HG02938 (cell line): ENCODE measurements at regions not wholly inside any gene's neighbourhood (a gene's known extent, or its start where the extent isn't known, plus 50 kb on each side); places are given as distances from the start of the nearest gene placed in this dataset.
"Not testable (repeated sequence)": the region's sequence is repeated elsewhere in the genome, so short reads cannot be mapped to it uniquely, and the experiment has no call there.

Experiments
- ATAC-seq: cut with Tn5 transposase; IDR thresholded peaks from one replicate; pipeline ENCODE4 v1.9.1; 2021; ENCODE audit warnings: mild to moderate bottlenecking, moderate library complexity; ENCODE audit not compliant: unreplicated experiment

DNA sequence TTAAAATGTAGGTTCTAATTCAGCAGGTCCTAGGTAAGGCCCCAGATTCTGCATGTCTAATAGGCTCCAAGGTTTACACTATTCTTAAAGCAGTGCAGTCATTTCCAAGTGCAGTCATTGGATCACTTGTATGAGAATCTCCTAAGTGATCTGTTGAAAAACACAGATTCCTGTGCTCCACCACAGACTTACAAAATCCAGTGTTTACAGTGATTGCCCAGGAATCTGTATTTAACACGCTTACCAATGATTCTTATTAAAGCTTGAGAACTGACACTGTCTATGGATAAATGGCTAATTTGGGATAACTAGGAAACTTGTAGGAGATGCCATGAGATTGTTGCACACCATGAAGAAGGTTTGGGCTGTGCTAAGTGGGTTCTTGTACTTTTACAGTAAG, 104.6 kb upstream of the PLEKHG1 start:
- ATAC-seq, result no peak

- ATAC-seq, result no peak
Observed at GRCh38 chr6:150496629-150497028, 103.1 kb upstream of the PLEKHG1 start.

- ATAC-seq, result no peak
Observed at GRCh38 chr6:150499882-150500312, 99.8 kb upstream of the PLEKHG1 start.

DNA sequence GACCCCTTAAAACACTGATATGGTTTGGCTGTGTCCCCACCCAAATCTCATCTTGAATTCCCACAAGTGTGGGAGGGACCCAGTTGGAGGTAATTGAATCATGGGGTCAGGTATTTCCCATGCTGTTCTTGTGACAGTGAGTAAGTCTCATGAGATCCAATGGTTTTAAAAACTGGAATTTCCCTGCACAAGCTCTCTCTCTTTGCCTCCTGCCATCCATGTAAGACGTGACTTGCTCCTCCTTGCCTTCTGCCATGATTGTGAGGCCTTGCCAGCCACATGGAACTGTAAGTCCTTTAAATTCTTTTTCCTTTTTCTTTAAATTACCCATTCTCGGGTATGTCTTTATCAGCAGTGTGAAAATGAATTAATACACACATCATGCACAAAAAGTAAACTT, 99.1 kb upstream of the PLEKHG1 start:
- ATAC-seq, result not testable (repeated sequence)

DNA sequence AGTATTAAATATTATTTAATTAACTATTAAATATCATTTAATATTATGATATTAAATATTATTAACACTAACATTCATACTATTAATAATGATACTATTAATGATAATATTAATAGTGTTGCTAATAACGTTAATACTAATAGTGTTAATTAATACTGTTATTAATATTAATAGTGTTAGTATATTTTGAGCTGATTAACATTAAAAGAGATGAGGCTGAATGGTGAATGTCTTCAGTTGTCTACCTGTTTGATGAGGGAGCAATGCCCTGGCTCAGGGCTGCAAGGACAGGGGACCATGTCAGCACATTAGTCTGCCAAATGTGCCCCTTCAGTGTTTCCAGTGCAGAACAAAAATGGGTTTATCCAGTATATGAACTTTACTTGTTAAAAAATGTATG, 96.6 kb upstream of the PLEKHG1 start:
- no peak for ATAC-seq

- no peak for ATAC-seq
Observed at GRCh38 chr6:150503586-150504339, 95.9 kb upstream of the PLEKHG1 start.

DNA sequence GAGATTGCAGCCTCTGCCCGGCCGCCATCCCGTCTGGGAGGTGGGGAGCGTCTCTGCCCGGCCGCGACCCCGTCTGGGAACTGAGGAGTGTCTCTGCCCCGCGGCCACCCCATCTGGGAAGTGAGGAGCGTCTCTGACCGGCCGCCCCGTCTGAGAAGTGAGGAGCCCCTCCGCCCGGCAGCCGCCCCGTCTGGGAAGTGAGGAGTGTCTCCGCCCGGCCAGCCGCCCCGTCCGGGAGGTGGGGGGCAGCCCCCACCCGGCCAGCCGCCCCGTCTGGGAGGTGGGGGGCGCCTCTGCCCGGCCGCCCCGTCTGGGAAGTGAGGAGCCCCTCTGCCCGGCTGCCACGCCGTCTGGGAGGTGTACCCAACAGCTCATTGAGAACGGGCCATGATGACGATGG, 92.3 kb upstream of the PLEKHG1 start:
- not testable (repeated sequence) for ATAC-seq

DNA sequence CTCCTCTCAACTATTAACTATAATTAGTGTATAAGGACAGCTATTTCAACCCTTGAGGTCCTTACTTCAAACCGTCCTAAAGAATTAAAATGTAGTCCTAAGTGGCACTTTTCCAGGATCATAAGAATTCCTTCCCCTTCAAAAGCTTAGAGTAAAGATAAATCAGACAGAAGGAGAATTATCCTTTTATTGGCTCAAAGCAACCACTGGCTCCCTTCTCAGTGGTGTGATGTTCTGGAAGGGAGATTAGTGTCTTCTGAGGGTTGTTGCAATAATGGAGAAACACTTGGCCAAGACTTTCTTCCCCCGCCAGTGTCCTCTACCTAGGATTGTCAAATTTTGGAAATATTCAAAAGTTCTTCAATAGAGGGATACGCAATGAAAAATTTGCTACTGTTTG, 89.1 kb upstream of the PLEKHG1 start:
- no peak for ATAC-seq

DNA sequence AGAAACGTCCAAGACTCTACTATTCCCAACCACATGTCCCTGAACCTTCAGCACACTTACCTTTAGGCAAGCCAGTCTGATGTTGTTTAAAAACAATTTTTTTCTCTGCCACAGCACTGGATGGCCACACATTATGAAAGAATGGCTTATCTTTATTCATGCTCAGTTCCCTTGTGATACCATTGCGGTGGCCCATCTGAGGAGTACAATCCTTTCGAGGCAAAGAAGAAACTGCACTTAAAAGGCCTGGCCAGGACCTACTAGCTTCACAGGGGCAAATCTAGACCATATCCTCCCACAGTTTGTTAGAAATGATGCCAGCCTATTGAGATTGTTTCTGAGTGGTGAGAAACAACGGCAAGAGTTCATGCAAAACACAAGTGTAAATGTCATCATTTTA, 88.4 kb upstream of the PLEKHG1 start:
- peak; percentile 72 for ATAC-seq

- no peak for ATAC-seq
Observed at GRCh38 chr6:150514806-150515380, 84.8 kb upstream of the PLEKHG1 start.

GRCh38 chr6:150516199-150516598, 83.5 kb upstream of the PLEKHG1 start:
- no peak for ATAC-seq

DNA sequence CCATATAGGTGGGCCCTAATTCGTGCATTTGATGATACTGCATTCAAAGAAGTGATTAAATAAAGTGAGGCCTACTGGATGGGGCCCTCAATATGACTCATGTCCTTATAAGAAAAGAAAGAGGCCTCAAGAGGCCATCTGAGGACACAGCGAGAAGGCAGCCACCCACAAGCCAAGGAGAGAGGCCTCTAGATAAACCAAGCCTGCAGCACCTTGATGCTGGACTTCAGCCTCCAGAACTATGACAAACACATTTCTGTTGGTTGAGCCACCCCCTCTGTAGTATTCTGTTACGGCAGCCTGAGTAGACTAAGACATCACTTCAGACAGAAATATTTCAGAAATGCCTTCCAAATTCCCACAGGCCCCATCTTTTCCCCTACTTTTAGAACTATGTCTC, 82.5 kb upstream of the PLEKHG1 start:
- no peak for ATAC-seq

- ATAC-seq, result no peak
Observed at GRCh38 chr6:150521482-150521881, 78.2 kb upstream of the PLEKHG1 start.

DNA sequence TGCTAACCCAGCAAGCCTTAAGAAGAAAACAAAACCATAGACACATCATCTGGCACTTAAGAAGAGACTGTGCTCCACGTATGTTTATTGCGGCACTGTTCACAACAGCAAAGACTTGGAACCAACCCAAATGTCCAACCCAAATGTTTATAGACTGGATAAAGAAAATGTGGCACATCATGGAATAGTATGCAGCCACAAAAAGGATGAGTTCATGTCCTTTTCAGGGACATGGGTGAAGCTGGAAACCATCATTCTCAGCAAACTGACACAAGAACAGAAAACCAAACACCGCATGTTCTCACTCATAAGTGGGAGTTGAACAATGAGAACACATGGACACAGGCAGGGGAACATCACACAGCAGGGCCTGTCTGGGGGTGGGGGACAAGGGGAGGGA, 76.5 kb upstream of the PLEKHG1 start:
- not testable (repeated sequence) for ATAC-seq

DNA sequence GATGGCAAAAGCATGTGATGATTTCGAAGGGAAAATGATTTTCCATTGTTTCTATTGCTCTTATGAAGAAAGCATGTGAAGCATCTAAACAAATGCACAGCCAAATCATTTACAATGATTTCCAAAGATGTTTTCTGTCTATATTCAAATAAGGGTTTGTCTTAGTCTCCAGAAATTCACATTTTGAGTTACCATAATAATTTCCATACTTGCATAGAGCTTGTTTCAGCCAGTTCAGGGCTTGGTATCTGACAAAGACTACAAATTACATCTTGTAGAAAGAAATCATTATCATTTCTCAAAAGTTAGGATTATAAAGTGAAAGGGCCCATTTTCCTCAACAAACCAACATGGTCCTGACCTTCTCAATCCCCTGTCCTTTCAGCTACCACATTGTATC, 74.4 kb upstream of the PLEKHG1 start:
- ATAC-seq, result no peak

DNA sequence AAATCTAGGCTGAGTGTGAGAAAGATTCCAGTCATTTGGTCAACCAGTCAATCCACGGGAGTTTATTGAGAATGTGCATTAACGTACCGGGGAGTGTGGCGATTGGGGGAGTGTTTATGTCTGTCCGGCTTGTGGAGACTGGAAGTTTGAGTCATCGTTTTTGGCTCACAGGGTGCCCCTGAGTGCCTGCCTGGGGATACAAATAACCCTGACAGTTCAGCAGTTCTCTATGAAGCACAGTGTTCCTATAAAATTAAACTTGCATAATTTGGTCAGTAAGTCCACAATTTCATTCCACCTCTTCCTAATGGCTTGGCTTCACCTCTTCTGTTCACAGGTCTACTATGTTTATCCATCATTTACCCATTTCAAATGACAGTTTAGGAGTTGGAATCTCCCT, 72.6 kb upstream of the PLEKHG1 start:
- no peak for ATAC-seq

DNA sequence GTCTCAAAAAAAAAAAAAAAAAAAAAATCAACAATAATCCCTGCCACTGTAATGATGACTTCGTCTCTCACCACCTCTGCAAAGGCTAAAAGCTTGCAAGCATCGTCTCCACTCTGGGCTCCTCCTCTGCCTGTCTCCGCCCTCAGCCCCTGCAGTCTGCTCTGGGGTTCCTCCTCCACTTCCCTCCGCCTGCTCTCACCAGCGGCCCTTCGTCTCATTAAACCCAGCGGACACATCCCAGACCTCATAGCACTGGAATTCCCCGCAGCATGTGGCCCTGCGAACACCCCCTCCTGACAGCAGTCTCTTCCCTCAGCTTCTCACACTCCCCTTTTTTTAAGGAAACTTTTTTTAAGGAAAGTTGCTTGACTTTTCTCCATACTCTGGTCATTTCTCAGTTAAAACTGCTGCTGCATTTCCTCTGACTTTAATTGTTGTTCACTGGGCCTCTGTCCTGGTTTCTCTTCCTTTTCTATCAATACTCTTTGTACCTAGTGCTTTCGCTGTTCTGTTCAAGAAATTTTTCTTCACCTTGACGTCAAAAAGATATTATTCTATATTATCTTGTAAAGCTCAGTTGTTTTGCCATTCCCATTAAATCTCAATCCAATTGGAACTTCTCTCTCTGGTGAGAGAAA, 70.9 kb upstream of the PLEKHG1 start:
- ATAC-seq, result no peak

- ATAC-seq, result no peak
Observed at GRCh38 chr6:150529646-150530045, 70.0 kb upstream of the PLEKHG1 start.

DNA sequence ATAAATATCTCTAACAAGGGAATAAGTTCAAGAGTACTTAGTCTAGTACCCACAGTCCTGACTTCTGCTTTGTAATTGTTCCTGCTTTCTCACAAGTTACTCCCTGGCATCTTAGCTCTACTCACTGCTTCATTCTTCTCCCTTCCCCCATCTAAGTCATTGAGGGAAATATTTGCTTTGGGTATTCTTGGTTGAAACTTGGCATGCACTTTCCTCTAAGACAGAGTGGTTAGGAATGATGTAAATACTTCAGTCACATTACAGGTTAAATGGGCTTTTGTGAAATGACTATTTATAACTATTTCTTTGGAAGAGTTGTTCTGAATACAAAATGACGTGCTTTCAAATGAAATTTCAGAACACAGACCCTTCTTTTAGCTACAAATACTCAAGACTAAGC, 67.7 kb upstream of the PLEKHG1 start:
- no peak for ATAC-seq

DNA sequence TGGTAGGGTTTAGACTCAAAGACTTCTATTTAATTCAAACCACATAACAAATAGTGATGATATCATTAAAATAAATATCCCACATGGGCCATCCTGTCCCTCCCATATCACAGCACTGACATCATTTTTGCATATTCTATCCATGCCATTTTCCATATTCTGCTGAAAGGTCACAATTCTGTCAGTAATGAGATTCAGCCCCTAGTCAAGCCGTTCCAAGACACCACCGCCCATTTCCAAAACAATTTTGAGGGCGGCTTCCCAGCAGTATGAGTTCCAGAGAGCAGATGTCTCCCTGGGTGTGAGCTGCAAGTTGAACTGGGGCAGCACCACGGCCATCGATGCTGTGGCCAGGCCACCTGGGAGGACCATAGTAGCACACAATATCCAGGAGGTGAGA, 65.1 kb upstream of the PLEKHG1 start:
- no peak for ATAC-seq

- ATAC-seq, result no peak
Observed at GRCh38 chr6:150535151-150535804, 64.4 kb upstream of the PLEKHG1 start.

DNA sequence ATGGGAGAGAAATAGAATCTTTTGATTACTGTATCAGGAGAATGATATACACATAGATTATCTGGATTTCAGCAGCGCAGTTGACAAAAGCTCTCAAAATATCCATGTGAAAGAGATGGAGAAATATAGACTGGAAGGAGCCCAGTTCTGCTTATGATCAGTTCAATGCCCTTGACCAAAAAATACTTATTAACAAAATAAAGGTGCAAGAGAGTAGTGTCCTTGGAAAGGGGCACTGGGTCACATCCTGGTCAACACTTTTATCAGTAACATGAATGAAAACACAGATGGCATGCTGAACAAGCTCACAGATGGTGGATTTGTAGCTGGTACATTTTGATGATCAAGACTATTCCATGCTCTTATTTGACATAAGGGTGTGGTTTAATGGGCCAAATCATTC, 63.9 kb upstream of the PLEKHG1 start:
- ATAC-seq, result no peak
